GM19240 (cell line): ENCODE measurements at regions not wholly inside any gene's neighbourhood (a gene's known extent, or its start where the extent isn't known, plus 50 kb on each side); places are given as distances from the start of the nearest gene placed in this dataset.

Experiments used
- DNase-seq: peaks from one replicate; pipeline ENCODE4 v3.0.0; 2011; ENCODE audit warnings: low spot score; ENCODE audit not compliant: insufficient read length

DNA sequence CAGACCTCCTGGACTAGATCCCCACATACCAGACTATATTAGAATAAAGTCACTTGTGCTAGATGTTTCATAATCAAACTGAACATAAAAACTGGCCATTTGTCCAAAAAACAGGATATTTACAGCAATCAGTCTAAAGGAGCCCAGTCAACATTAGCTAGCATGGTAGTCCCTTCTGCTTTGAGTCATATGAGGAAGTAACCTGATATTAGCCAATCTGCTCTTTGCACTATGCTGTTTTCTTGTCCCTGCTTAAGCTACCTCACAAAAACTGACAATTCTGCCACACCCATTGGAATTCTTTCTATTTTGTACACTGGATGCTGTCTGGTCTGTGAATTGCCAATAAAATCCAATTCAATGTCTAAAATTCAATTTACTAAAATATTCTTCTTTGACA lies 1824.2 kb downstream of the OLFM4 start:
- no peak for DNase-seq

DNA sequence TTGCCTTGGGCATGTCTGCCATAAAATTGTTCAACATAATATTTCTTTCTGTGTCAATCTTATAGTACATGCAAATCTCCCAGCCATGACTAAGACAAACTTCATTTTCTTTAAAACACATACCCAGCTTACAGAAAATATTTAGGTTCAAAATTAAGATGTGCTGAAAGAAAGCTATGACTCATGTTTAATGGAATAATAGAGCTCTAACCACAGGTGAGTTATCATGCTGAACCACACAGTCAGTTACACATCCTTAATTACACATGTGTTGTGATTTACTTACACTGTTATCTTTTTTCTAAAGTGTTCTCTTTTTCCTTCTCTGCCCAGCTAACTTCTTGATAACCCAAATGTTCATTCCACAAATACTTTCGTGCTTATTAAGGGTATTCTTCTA lies 1831.2 kb downstream of the OLFM4 start:
- DNase-seq = no peak

GRCh38 chr13:54875111-54875510 lies 1846.5 kb downstream of the OLFM4 start:
- no peak for DNase-seq

- DNase-seq = no peak
Observed at GRCh38 chr13:54879036-54879435, 1850.4 kb downstream of the OLFM4 start.

GRCh38 chr13:54884682-54885081 lies 1856.1 kb downstream of the OLFM4 start:
- DNase-seq = no peak

DNA sequence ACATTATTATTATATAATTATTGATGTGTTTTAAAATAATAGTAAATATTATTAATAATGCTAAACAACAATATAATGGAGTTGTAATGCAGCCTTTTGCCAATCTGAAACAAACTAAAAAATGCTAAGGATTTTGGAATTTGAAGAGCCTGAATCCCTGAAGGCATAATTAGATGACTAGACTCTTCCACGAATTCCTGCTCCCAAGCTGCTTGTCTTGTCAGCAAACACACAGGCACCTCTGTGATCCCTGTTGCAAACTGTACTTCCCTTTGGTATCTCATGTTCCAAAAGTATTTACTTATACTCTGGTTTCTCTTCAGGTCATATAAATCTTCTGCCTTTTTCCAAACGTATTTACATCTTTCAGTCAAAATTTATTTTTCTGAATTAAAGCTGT lies 1862.4 kb downstream of the OLFM4 start:
- DNase-seq = no peak

DNA sequence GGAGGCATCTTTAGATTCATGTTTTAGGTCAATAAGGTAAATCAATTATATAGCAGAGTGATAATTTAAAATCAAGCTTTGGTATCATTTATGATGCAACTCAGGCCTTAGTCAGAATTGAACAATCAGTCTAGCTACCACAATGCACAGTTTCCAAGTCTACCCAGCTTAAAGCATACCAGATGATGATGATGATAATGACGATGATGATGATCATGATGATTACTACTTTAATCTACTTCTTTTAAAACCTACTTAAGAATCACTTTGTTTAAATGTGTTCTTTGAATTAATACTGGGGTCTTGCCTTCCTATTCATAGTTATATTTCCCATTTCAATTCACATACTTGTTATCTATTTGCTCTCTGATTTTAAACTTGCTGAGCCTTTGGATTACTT lies 1872.7 kb downstream of the OLFM4 start:
- DNase-seq = no peak

DNA sequence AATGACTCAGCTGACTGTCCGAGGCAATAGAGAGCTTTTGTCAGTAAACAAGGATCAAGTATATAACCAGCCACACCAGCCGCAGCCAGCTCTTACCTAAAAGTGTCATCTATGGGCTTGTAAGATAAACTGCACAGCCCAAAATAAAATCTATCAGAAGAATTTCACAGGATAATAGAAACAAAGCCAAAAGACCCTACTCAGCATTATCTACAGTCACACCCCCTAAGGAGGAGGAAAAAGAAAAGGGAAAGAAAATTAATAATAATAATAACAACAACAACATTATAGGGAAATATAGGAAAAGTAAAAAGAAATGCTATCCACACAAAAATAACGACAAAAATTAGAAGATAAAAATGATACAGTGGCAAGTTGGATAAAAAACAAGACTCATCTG lies 1883.8 kb downstream of the OLFM4 start:
- DNase-seq = no peak

- DNase-seq = no peak
Observed at GRCh38 chr13:54913668-54914067, 1885.1 kb downstream of the OLFM4 start.

GRCh38 chr13:54927538-54927937 lies 1898.9 kb downstream of the OLFM4 start:
- DNase-seq = no peak

GRCh38 chr13:54928071-54928470 lies 1899.5 kb downstream of the OLFM4 start:
- DNase-seq = no peak

DNA sequence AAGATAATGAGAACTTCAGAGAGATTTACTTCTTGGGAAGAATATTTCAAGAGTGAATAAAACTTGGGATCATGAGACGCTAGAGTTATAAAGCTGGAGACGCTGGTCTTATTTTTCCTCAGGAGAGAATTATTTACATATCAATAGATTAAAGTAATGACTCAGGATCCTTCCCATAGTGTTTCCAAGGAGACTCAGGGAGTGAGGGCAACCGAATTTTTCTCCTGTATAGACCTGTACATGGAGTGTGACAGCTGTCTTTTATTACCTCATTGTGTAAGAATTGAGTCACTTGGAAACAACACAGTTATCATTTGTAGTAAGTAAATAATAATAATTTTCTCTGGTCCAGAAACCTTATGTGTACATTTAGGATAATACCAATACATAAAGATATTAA lies 1905.5 kb downstream of the OLFM4 start:
- DNase-seq = no peak

- no peak for DNase-seq
Observed at GRCh38 chr13:54945973-54946372, 1917.4 kb downstream of the OLFM4 start.

DNA sequence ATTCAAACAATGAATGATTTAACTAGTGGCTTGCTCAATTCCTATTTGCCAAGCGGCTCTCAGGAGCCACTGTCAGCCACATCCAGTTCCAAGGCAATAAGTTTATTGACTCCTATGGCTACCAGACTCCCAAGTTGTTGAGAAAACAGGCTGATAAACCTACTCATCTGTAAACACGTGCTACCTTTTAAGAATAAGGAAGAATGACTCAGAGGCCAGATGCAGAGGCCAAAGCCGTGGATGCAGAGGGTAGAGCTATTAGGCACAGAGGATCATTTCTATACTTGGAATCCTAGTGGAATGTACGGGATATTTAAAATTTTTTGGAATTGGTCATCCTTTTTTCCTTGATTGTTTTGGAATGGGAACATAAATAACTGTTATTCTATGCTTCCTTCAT lies 1921.1 kb downstream of the OLFM4 start:
- DNase-seq = no peak

DNA sequence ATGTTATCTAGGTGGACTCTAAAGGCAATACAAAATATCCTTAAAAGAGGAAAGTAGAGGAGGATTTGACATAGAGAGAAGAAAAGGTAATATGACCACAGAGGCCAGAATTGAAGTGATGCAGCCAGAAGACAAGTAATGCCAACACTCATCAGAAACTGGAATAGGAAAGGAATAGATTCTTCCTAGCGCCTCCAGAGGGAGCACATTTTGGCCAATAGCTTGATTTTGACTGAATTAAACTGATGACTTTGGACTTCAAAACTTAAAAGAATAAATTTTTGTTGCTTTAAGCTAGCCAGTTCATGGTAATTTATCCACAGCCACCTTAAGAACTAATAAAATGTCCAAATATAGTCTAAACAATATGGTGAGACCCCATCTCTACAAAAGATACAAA lies 1921.9 kb downstream of the OLFM4 start:
- DNase-seq = no peak

GRCh38 chr13:54953786-54954185 lies 1925.2 kb downstream of the OLFM4 start:
- DNase-seq = no peak

- no peak for DNase-seq
Observed at GRCh38 chr13:54958781-54959180, 1930.2 kb downstream of the OLFM4 start.

DNA sequence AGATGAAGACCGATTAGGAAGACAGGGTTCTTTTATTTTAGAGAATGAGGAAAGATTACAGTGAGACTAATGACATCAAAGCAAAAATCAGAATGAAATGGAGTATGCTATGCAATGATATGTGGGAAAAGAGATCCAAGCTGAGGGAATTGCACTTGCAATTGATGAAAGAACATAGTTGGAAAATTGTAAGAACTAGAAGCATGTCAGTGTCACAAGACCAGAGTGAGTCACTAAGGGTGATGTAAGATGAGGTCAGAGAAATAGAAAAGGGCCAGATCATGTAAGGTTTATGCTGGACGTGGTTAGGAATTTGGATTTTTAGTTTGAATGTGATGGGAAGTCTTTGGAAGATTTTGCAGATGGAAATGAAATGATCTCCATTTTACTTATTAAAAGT lies 1937.3 kb downstream of the OLFM4 start:
- DNase-seq = no peak

DNA sequence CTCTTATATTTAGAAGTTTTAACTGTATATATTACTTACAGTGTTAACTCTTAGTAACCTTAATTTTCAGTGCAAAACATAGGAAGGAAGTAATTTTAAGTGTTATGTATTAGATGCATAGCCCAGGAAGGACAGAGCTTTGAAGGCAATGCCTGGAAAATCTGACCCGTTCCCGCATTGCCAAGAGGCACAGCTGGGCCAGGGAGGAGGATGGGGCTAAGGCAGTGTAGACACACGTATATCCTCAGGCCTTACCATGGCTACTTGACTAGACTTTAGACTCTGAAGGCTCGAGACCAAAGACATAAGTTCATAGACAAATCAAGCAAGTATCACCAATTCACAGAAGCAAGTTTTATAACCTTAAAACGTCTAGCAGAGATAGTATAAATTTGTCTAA lies 1944.2 kb downstream of the OLFM4 start:
- DNase-seq = no peak

DNA sequence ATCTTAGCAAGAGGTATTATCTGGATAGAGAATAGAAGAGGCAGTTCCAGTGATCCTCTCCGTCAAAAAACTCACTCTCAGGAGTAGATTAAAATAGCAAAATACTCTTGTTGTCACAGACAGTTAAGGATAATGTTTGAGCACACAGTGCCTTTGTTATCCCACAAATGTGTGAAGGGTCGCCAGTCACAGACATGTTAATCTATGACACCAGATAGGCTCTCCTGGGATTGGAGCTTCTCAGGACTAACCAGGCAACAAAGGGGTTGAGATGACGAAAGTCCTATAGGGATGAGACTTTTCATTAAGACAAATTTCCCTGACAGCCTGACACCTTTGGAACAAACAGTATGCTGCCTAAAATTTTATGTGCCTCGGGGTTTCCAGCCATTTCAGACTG lies 1947.1 kb downstream of the OLFM4 start:
- no peak for DNase-seq

- DNase-seq = no peak
Observed at GRCh38 chr13:54980651-54981050, 1952.0 kb downstream of the OLFM4 start.

GRCh38 chr13:54989418-54989817 lies 1960.8 kb downstream of the OLFM4 start:
- DNase-seq = no peak

GRCh38 chr13:54999399-54999907 lies 1970.8 kb downstream of the OLFM4 start:
- no peak for DNase-seq

DNA sequence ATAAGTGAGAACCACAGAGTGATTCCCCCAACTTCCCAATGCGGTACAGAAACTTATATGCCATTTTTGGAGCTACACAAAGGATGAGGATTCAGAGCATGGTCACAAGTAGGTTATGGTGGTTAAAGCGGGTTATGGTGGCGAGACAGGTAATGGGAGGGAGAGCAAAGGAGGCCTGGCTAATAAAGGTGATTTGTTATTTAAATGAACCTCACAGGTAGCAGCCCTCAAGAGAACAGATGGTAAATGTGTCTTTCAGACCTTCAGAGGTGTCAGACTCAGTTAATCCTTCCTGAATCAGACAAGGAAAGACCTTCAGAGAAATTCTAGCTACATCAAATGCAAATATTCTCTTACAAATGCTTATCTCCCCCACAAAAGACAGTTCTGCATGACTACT lies 1971.4 kb downstream of the OLFM4 start:
- no peak for DNase-seq
